Left forelimb (tissue), 1 donor: ENCODE measurements at regions not wholly inside any gene's neighbourhood (a gene's known extent, or its start where the extent isn't known, plus 50 kb on each side); places are given as distances from the start of the nearest gene placed in this dataset.
"Not testable (repeated sequence)": the region's sequence is repeated elsewhere in the genome, so short reads cannot be mapped to it uniquely, and the experiment has no call there.

Source experiments
- DNase-seq: peaks from one replicate; pipeline ENCODE4 v3.0.0-alpha.2; 2018; ENCODE audit warnings: low spot score

GRCh38 chr12:84495711-84496110, 416.9 kb downstream of the SLC6A15 start:
- no peak for DNase-seq

GRCh38 chr12:84492351-84492883, 420.2 kb downstream of the SLC6A15 start:
- no peak for DNase-seq

- DNase-seq, result no peak
Observed at GRCh38 chr12:84484798-84485197, 427.8 kb downstream of the SLC6A15 start.

GRCh38 chr12:84480803-84481202, 431.8 kb downstream of the SLC6A15 start:
- no peak for DNase-seq

- no peak for DNase-seq
Observed at GRCh38 chr12:84470361-84470760, 442.2 kb downstream of the SLC6A15 start.

- no peak for DNase-seq
Observed at GRCh38 chr12:84464616-84465015, 448.0 kb downstream of the SLC6A15 start.

- no peak for DNase-seq
Observed at GRCh38 chr12:84463741-84464495, 448.7 kb downstream of the SLC6A15 start.

- no peak for DNase-seq
Observed at GRCh38 chr12:84455598-84455997, 457.0 kb downstream of the SLC6A15 start.

- DNase-seq, result not testable (repeated sequence)
Observed at GRCh38 chr12:84446478-84446877, 466.1 kb downstream of the SLC6A15 start.

GRCh38 chr12:84436134-84436533, 476.5 kb downstream of the SLC6A15 start:
- DNase-seq, result no peak

- no peak for DNase-seq
Observed at GRCh38 chr12:84435682-84436081, 476.9 kb downstream of the SLC6A15 start.

- no peak for DNase-seq
Observed at GRCh38 chr12:84422340-84422739, 490.3 kb downstream of the SLC6A15 start.

- no peak for DNase-seq
Observed at GRCh38 chr12:84421103-84421502, 491.5 kb downstream of the SLC6A15 start.

- DNase-seq, result no peak
Observed at GRCh38 chr12:84416626-84417025, 496.0 kb downstream of the SLC6A15 start.

GRCh38 chr12:84415946-84416345, 496.7 kb downstream of the SLC6A15 start:
- DNase-seq, result no peak

GRCh38 chr12:84413656-84414055, 498.9 kb downstream of the SLC6A15 start:
- no peak for DNase-seq

GRCh38 chr12:84412226-84412625, 500.4 kb downstream of the SLC6A15 start:
- no peak for DNase-seq

GRCh38 chr12:84411031-84411430, 501.6 kb downstream of the SLC6A15 start:
- no peak for DNase-seq

- no peak for DNase-seq
Observed at GRCh38 chr12:84408936-84409335, 503.7 kb downstream of the SLC6A15 start.

GRCh38 chr12:84406720-84407119, 505.9 kb downstream of the SLC6A15 start:
- DNase-seq, result not testable (repeated sequence)

GRCh38 chr12:84397846-84398245, 514.8 kb downstream of the SLC6A15 start:
- DNase-seq, result no peak

GRCh38 chr12:84397263-84397662, 515.3 kb downstream of the SLC6A15 start:
- DNase-seq, result no peak

- DNase-seq, result not testable (repeated sequence)
Observed at GRCh38 chr12:84391176-84391575, 521.4 kb downstream of the SLC6A15 start.

GRCh38 chr12:84384384-84384783, 528.2 kb downstream of the SLC6A15 start:
- no peak for DNase-seq
